ENCODE measurements at regions not wholly inside any gene's neighbourhood (a gene's known extent, or its start where the extent isn't known, plus 50 kb on each side); places are given as distances from the start of the nearest gene placed in this dataset.

DNA sequence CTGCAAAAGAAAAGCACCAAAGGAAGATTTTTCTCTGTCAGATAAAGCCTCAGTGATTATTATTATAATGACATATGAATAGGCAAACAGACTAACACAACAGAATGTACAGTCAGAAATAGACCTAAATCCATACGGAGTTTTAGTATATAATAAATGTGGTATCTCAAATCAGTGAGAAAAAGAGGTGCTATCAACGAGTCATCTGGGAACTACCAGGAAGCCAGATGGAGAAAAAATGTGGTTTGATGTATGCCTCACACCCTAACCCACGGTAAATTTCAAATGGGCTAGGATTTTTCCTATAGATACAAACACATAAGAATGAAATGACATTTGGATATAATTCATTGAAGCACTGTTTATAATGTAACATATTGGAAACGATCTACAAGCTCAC lies 110.3 kb downstream of the ODF2L start:
- Histone ChIP-seq H3K36me3 (no peaks in the 10 kb centered on the region), H3K4me3 (no peak overlapping the region), H3K27ac (no peak overlapping the region), H3K9me3 (no peaks in the 10 kb centered on the region), H3K27me3 (no peaks in the 10 kb centered on the region), H3K4me1 (no peaks in the 10 kb centered on the region)
- no peak for DNase-seq
- TF ChIP-seq POLR2A (IDR thresholded peaks at IDR 0.05), result no peak
- TF ChIP-seq EP300 (IDR thresholded peaks at IDR 0.05), result no peak
- no peak for TF ChIP-seq POLR2AphosphoS5 (IDR thresholded peaks at IDR 0.05)
- TF ChIP-seq, protein P1, sequence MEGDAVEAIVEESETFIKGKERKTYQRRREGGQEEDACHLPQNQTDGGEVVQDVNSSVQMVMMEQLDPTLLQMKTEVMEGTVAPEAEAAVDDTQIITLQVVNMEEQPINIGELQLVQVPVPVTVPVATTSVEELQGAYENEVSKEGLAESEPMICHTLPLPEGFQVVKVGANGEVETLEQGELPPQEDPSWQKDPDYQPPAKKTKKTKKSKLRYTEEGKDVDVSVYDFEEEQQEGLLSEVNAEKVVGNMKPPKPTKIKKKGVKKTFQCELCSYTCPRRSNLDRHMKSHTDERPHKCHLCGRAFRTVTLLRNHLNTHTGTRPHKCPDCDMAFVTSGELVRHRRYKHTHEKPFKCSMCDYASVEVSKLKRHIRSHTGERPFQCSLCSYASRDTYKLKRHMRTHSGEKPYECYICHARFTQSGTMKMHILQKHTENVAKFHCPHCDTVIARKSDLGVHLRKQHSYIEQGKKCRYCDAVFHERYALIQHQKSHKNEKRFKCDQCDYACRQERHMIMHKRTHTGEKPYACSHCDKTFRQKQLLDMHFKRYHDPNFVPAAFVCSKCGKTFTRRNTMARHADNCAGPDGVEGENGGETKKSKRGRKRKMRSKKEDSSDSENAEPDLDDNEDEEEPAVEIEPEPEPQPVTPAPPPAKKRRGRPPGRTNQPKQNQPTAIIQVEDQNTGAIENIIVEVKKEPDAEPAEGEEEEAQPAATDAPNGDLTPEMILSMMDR (IDR thresholded peaks at IDR 0.05), result no peak
- 72 to 76% (median 74%) methylated on average over 4 of the region's 4 CpGs for WGBS, 5 donors
- intact Hi-C loops (cut with DNase I; ENCODE audit: low total_unique reads), result no loop called here

DNA sequence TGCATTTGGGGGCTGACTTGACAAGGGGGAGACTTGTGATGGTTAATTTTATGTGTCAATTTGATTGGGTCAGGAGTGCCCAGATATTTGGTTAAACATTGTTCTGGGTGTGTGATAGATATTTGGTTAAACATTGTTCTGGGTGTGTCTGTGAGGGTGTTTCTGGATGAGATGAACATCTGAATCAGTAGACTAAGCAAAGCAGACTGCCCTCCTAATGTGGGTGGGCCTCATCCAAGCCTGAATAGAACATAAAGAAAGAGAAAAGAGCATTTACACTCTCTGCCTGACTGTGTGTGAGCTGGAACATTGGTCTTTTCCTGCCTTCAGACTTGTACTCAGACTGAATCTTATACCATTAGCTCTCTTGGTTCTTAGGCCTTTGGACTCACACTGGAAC lies 113.5 kb downstream of the ODF2L start:
- H3K27me3 ChIP-seq, result no peaks in the 10 kb centered on the region
- no peak for DNase-seq
- no peaks in the 10 kb centered on the region for H3K4me1 ChIP-seq
- intact Hi-C loops (cut with DNase I; ENCODE audit: low total_unique reads), result no loop called here
- no peak overlapping the region for H3K4me3 ChIP-seq
- TF ChIP-seq, protein P1 (IDR thresholded peaks at IDR 0.05), result no peak
- TF ChIP-seq POLR2A (IDR thresholded peaks at IDR 0.05) (no peak), POLR2AphosphoS5 (IDR thresholded peaks at IDR 0.05) (no peak), EP300 (IDR thresholded peaks at IDR 0.05) (no peak)
- no peak overlapping the region for H3K27ac ChIP-seq
- no peaks in the 10 kb centered on the region for H3K36me3 ChIP-seq
- H3K9me3 ChIP-seq, result no peaks in the 10 kb centered on the region

DNA sequence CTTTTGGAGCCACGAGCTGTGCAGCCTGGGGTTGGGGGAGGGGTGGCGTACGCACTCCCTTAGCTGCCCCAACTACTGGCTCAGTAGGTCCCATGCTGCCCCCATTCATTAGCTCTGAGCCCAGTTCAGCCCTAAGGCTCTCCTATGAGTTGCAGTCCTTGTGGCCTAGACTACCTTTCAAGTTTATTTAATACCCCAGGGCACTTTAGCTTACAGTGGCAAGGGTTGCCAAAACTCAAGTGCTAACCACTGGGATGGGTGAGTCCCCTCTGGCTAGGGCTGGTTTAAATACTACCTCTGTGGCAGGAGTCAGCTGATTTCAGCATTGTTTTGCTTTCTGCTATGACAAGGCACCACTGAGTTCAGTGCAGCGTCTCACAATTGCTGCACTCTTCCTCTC lies 118.2 kb downstream of the ODF2L start:
- Histone ChIP-seq H3K9me3 (no peaks in the 10 kb centered on the region), H3K4me3 (no peak overlapping the region), H3K27ac (no peak overlapping the region), H3K27me3 (no peaks in the 10 kb centered on the region), H3K4me1 (no peaks in the 10 kb centered on the region), H3K36me3 (no peaks in the 10 kb centered on the region)
- 73 to 83% (median 77%) methylated on average over 4 of the region's 4 CpGs for WGBS, 5 donors
- DNase-seq, result no peak
- no peak for TF ChIP-seq POLR2A (IDR thresholded peaks at IDR 0.05)
- no peak for TF ChIP-seq EP300 (IDR thresholded peaks at IDR 0.05)
- TF ChIP-seq, protein P1 (IDR thresholded peaks at IDR 0.05), result no peak
- no peak for TF ChIP-seq POLR2AphosphoS5 (IDR thresholded peaks at IDR 0.05)
- intact Hi-C loops (cut with DNase I; ENCODE audit: low total_unique reads), result no loop called here

DNA sequence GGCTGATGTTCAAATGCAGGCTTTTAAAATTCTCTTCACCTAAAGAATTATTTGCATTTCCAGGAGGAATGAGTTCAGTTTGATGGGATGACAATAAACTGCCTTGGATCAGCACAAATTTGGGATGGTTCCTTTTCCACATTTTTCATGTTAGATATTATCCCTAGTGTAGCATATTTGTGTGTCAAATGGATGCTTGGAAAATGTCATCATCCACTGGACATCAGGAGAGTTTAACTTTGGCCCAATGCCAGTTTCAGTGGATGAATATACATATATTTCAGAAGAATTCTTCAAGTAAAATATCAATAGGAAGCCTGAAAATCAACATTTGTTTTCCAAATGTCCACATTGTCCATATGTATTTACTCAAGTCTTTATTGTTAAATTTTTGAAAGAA lies 116.5 kb upstream of the COL24A1 start:
- no peaks in the 10 kb centered on the region for H3K9me3 ChIP-seq
- TF ChIP-seq EP300 (IDR thresholded peaks at IDR 0.05) (no peak), POLR2AphosphoS5 (IDR thresholded peaks at IDR 0.05) (no peak), POLR2A (IDR thresholded peaks at IDR 0.05) (no peak)
- TF ChIP-seq, protein P1 (IDR thresholded peaks at IDR 0.05), result no peak

DNA sequence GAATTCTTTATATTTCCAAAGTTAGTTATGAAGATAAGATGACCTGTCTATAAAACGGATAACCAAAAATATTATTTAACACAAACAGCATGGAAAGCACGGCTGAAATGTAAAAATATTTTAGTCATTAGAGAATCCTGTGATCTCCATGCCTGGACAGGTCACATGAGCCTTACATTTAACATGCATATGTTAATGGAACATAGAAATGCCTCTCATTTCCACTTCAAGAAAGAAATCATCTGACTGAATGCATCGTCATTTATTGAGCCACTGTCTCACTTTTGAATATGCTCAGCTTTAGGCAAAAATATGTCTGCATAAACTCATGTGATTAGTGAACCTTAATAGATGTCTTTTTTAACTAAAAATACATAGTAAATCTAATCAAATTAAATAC lies 115.5 kb upstream of the COL24A1 start:
- Histone ChIP-seq H3K27me3 (no peaks in the 10 kb centered on the region), H3K27ac (no peak overlapping the region), H3K4me1 (no peaks in the 10 kb centered on the region), H3K36me3 (no peaks in the 10 kb centered on the region), H3K9me3 (no peaks in the 10 kb centered on the region), H3K4me3 (no peak overlapping the region)
- intact Hi-C loops (cut with DNase I; ENCODE audit: low total_unique reads), result no loop called here
- TF ChIP-seq EP300 (IDR thresholded peaks at IDR 0.05), result no peak
- TF ChIP-seq POLR2A (IDR thresholded peaks at IDR 0.05), result no peak
- TF ChIP-seq, protein P1 (IDR thresholded peaks at IDR 0.05), result no peak
- no peak for TF ChIP-seq POLR2AphosphoS5 (IDR thresholded peaks at IDR 0.05)
- DNase-seq, result no peak
- 82 to 91% (median 89%) methylated on average over 3 of the region's 3 CpGs for whole genome bisulfite sequencing, 5 donors

More for the DNA sequence above, 116.5 kb upstream of the COL24A1 start:
- Histone ChIP-seq H3K4me3 (no peak overlapping the region), H3K27ac (no peak overlapping the region), H3K4me1 (no peaks in the 10 kb centered on the region), H3K27me3 (no peaks in the 10 kb centered on the region), H3K36me3 (no peaks in the 10 kb centered on the region)
- intact Hi-C loops (cut with DNase I; ENCODE audit: low total_unique reads), result no loop called here
- DNase-seq, result no peak
